GM18499 (cell line): ENCODE measurements at regions not wholly inside any gene's neighbourhood (a gene's known extent, or its start where the extent isn't known, plus 50 kb on each side); places are given as distances from the start of the nearest gene placed in this dataset.

Experiments
- ATAC-seq: cut with Tn5 transposase; IDR thresholded peaks from one replicate; pipeline ENCODE4 v1.9.1; 2021; ENCODE audit warnings: moderate number of reproducible peaks; ENCODE audit not compliant: insufficient read depth, unreplicated experiment

DNA sequence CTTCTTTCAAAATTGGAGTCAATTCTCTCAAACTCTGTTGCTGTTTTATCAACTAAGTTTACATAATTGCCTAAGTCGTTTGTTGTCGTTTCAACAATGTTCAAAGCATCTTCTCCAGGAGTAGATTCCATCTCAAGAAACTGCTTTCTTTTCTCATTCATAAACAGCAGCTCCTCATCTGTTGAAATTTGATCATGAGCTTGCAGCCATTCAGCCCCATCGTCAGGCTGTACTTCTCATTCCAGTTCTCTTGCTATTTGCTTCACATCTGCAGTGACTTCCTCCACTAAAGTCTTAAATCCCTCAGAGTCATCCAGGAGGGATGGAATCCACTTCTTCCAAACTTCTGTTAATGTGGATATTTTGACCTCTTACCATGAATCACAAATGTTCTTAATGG is 230.6 kb downstream of the IRF8 start:
- no peak for ATAC-seq

DNA sequence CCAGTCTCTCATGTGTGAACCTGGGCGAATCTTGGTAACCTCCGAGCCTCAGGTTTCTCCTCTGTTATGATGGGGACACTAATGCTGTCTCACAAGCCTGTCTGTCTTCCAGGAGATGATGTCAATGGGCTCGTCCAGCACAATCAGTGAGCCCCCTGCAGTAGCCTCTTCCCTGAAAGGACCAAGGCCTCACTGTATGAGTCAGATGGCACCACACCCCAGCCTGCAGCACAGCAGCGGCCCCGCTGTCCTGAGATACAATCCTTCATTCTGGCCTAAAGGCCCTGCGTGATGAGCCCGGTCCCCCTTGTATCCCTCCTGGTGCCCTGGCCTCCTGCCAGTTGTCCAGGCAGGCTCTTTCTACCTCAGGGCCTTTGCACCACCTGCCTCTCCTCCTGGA is 234.4 kb downstream of the IRF8 start:
- no peak for ATAC-seq

DNA sequence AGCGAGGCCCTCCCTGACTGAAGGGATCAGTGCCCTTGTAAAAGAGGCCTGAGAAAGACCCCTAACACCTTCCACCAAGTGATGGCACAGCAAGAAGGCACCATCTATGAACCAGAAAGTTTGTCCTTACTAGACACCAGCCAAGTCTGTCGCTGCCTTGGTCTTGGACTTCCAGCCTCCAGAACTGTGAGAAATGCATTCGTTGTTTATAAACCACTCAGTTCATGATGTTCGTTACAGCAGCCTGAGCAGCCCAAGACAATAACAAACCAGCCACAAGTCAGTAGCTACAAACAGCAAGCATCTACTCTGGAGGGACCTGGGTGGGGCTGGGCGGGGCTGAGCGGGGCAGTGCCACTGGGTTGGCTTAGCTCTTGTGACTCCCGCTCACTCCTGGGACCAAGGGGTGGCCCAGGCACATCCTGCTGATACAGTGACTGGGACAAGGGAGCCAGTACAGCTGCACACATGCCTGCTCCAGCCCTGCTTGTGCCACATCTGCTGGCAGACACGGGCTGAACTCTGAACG is 234.9 kb downstream of the IRF8 start:
- no peak for ATAC-seq

DNA sequence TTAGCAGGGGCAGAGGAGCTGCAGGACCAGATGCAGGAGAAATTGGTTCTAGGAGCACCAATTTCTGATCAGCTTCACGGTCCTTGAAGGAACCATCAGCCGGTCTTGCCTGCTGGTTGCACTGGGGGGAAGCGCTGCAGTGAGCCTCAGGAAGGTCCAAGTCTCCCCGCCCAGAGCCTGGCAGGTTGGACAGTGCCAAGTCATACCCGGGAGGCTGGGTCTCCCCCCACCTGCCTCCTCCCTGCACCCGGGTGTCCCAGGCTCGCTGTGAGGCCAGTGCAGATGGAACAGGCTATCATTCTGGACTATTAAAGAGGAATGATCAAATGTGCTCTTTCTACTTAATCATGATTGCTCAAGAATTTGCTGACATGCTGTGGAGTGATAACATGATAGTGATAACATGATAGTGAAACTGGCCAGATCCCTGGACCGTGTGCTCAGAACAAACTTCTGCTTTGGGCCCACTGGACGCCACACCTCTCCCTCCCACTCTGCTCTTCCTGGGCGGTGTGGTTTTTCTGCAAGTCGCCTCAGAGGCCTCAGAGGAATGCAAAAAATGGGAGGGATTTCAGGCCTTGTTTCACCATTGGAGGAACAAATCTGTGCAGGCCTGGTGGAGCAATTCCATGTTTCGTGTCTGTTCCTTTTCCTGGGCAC is 236.0 kb downstream of the IRF8 start:
- no peak for ATAC-seq

DNA sequence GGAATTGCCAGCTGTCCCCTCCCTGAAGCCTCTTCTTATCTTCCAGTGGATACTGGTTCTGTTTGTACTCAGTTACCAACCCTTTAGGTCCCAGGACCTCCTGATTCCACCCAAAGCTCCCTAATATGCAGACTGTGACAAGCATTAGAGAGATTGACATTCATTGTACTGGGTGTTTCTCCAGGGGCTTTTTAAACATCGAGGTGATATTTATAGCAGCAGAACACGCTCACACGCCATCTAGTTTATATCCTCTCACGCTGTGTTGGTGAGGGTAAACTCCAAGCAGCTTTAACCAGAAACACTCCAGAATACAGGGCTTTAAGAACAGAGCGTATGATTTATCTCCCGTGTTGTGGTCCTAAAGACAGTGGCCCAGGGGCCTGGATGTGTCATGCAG is 238.4 kb downstream of the IRF8 start:
- no peak for ATAC-seq

DNA sequence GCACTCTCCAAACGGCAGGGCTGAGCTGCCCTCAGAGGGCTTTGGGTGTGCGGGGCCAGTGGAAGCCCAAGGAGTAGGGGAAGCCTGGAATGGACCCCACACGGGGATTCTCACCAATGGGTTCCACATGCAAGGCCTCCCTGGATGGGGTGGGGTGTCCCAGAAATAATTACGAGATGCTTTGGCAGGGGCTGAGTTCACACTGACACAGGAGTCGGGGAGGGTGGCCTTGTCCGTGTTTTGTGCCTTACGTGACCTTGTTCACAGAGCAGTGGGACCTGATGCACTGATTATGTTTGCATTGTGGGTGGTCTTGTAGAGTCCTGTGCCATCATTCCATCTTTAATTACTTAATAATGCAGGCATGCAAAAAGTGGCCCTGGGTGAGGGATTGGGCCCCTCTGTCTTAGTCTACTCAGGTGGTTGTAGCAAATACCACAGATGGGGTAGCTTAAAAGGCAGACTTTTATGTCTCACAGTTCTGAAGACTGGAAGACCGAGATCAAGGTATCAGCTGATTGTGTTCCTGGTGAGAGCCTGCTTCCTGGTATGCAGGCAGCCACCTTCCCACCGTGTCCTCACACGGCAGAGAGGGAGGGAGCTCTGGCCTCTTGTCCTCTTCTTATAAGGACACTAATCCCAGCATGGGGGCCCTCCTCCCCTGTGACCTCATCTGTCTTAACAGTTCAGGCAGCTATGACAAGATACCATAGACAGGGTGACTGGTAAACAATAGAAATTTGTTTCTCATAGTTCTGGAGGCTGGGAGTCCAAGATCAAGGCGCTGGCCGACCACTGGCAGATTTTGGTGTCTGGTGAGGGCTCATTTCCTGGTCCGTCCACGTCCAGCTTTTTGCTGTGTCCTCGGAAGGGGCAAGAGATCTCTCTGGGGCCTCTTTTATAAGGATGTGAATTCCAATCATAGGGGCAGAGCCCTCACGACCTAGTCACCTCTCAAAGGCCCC is 239.4 kb downstream of the IRF8 start:
- ATAC-seq = no peak

- no peak for ATAC-seq
These were observed 243.9 kb downstream of the IRF8 start for GRCh38 chr16:86142801-86143236.

DNA sequence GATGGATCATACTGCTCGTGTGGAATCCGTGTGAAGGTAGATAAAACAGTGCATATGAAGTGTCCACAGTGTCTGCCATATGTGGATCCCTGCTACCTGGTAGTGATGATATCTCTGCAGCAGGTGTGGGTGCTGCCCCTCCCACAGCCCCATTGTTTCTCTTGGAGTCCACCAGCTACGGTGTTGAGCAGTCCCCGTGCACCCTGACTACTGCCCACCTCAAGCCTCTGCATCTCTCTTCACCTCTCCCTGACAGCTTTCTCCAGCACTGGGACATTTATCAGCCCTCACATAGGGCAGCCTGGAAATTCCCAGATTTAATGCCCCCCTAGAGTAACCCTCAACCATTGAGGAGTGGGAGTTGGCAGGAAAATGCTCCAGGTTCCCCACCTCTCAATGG is 244.7 kb downstream of the IRF8 start:
- ATAC-seq = no peak

GRCh38 chr16:86145669-86146068 is 246.7 kb downstream of the IRF8 start:
- ATAC-seq = no peak

- no peak for ATAC-seq
These were observed 251.8 kb downstream of the IRF8 start for GRCh38 chr16:86150641-86151238.

DNA sequence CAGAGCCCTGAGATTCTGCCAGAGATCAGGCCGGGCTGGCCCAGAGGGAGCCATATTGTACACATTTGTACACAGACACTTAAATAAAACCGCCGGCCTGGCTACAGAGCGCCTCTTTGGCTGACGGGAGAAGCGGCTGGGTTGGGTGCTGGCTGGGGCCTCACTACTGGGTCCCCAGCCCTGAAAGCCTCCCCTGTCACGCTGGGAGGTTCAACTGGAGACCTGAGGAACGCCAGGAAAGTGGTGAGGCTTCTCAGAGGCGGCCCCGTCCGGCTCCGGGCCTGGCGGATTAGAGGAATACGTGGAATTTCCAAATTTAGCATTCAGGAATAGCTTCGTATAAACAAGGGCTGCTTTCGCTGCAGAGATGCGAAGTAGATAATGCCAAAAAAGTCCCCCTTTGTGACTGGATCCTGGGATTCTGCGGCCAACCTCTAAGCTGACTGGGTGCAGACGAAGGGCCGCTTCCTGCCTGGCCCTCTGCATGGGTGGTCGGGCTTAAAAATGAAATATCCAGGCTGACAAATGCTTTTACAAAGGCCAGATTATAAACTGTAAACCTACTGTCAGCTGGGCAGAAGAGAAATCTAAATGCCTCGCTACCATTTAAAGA is 252.4 kb downstream of the IRF8 start:
- ATAC-seq = no peak

- ATAC-seq = no peak
These were observed 257.2 kb downstream of the IRF8 start for GRCh38 chr16:86156155-86156554.

DNA sequence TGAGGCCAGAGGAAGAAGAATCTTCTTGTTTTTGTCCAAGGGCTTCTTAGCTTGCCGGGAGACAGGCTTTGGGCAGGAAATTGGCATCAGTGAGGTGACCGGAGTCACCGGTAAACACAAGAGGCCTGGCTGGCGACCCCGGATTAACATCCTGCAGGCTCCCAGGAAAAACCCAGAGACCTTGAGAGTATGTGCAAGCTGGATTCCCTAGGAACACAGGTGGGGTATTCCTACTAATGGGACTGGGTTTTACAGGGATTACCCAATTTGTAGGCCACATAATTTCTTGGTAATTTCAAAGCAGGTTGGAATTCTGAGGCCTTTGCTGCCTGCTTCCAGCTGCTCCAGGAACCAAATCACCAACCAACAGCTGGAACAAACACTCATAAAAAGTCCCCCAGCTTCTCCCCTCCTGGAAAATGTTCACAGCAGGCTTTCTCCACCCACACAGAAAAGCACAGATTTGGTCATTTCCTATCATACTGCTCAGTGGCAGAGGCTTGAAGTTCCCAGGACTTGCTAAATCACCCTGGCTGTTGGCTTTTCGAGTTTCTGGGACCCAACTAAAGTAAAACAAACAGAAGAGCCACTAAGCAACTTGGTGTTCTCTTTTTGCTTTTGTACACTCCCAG is 258.8 kb downstream of the IRF8 start:
- ATAC-seq = no peak

DNA sequence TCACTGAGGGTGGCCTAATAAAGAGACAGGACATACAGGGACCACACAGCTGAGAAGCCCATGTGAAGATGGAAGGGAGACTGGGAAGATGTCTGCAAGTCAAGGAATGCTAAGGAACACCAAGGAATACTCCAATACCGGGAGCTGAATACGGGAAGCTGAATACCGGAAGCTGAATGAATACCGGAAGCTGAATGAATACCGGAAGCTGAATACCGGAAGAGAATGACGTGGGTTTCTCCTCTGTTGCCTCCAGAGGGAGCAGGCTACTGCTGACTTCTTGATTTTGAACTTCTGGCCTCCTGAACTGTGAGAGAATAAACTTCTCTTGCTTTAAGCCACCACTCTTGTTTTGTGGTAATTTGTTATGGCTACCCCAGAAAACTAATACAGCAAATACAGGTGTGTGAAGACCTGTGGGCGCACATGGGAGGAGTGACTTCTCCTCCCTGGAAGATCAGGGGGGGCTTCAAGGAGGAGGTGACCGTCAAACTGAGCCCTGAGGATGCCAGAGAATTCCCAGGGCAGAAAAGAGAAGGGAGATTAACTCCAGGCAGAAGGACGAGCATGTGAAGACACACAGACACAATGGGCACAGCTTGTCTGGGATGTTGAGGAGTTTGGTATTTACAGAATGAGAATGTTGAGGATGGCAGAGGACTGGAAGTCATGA is 259.9 kb downstream of the IRF8 start:
- no peak for ATAC-seq

DNA sequence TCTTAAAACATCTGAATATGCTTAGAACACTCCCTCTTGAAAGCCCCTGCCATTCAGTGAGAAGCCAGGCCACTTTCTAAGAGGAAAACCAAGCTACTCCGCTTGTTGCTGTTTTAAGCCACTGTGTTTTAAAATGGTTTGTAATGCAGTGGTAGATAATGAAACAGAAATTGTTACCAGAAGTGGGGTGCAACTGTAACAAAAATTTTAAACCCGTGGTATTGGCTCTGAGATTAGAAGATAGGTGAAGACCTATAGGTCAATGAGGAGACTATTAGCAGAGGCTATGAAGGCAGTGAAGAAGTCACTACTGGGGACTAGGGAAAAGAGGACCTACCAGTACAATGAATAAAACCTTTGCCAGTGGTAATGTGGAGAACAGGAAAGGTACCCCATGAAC is 266.5 kb downstream of the IRF8 start:
- no peak for ATAC-seq

GRCh38 chr16:86166414-86166813 is 267.5 kb downstream of the IRF8 start:
- ATAC-seq = no peak

DNA sequence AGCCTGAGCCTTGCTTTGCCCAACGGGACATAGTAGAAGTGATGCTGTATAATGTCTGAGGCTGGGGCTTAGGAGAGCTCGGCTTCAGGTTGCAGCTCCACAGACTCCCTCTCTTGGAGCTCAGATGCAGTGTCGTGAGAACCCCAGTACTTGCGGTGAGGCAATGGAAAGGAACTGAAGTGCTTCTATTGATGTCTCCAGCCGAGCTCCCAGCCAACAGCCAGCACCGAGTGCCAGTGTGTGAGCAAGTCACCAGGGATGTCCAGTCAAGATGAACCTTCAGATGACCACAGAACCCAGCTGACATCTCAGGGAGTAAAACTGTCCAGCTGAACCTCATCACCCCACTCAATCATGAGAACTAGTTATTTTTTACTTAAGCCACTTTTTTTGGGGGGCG is 268.1 kb downstream of the IRF8 start:
- ATAC-seq = no peak

- ATAC-seq = no peak
These were observed 271.8 kb downstream of the IRF8 start for GRCh38 chr16:86170720-86171119.

DNA sequence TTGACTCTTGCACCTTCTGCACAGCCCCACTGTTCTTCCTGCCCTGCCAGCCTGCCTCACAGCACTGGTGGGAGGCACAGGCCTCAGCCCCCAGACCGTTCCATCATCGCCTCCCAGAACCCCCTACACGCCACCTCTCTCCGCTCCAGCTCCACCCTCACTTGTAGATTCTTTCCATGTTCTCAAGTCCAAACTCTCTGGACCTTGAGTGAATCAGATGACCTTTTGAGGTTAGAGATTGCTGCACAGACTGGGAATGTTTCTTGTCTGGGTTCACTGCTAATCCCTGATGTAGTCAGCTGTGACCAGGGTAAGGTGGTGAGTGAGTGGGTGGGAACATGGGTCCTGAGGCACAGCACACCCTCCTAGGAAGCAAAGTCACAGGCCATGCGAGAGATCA is 272.4 kb downstream of the IRF8 start:
- ATAC-seq = no peak

- no peak for ATAC-seq
These were observed 276.9 kb downstream of the IRF8 start for GRCh38 chr16:86175816-86176215.
